SK-N-SH (cell line): ENCODE measurements at regions not wholly inside any gene's neighbourhood (a gene's known extent, or its start where the extent isn't known, plus 50 kb on each side); places are given as distances from the start of the nearest gene placed in this dataset.

ENCODE experiments used
- EZH2phosphoT487 ChIP-seq: fragments of 200-600 bp; sonication (generic); IDR thresholded peaks from 2 replicates; pipeline ENCODE4 v1.6.1; 2017; ENCODE audit warnings: low read depth, mixed run types, mild to moderate bottlenecking, antibody characterized with exemption, moderate library complexity, borderline replicate concordance
- FOSL2 ChIP-seq: IDR thresholded peaks from 2 replicates; pipeline ENCODE4 v1.4.0; 2012; ENCODE audit warnings: low read depth, mild to moderate bottlenecking, moderate library complexity, borderline replicate concordance
- MXI1 ChIP-seq: IDR thresholded peaks from 2 replicates; pipeline ENCODE4 v1.6.1; 2012; ENCODE audit warnings: mild to moderate bottlenecking, low read depth, low read length, improper control_type of control experiment
- NFIC ChIP-seq: IDR thresholded peaks from 2 replicates; pipeline ENCODE4 v1.4.0; 2012; ENCODE audit warnings: borderline replicate concordance
- RCOR1 ChIP-seq: fragments of 150-350 bp; IDR thresholded peaks from 2 replicates; pipeline ENCODE4 v1.6.1; 2017; ENCODE audit warnings: antibody characterized with exemption, low read length
- SIN3A ChIP-seq: IDR thresholded peaks from 2 replicates; pipeline ENCODE4 v1.6.1; 2012; ENCODE audit warnings: low read depth, mild to moderate bottlenecking, low read length, moderate library complexity, borderline replicate concordance
- TAF1 ChIP-seq: IDR thresholded peaks from 2 replicates; pipeline ENCODE4 v1.6.1; 2012; ENCODE audit warnings: low read depth, mild to moderate bottlenecking, low read length, moderate library complexity, borderline replicate concordance
- TCF12 ChIP-seq: IDR thresholded peaks from 2 replicates; pipeline ENCODE4 v1.4.0; 2012
- TF ChIP-seq, protein P1 (sequence below): fragments of 200-600 bp; sonication (generic); IDR thresholded peaks from 2 replicates; pipeline ENCODE4 v1.6.1; 2017; ENCODE audit warnings: antibody characterized with exemption, mild to moderate bottlenecking, moderate library complexity
- TF ChIP-seq, protein P2 (sequence below): IDR thresholded peaks from 2 replicates; pipeline ENCODE4 v1.6.1; 2012; ENCODE audit warnings: mild to moderate bottlenecking, low read depth, low read length, moderate library complexity
- TF ChIP-seq, protein P3 (sequence below): IDR thresholded peaks from 2 replicates; pipeline ENCODE4 v1.4.0; 2012; ENCODE audit warnings: low read depth, borderline replicate concordance
- TF ChIP-seq, protein P4 (sequence below): IDR thresholded peaks from 2 replicates; pipeline ENCODE4 v1.4.0; 2012; ENCODE audit warnings: low read depth

DNA sequence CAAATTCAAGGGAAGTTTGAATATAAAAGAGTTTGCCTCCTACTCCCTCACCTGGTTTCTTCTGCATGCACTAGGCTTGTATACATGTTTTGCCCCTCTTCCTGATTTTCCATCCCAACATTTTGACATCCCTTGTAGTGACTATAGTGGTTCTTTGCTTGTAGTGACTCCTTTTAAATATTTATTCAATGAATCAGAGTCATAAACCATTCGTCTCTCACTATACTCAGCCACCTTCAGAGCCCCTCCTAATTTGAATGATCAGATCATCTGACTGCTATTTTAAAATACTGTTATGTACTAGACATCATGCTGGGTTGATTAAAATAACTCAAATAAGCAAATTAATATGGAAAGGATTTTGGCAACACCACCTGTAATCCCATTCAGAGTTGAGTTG, 492.1 kb upstream of the PIK3C3 start:
- no peak for TF ChIP-seq EZH2phosphoT487
- no peak for TF ChIP-seq RCOR1
- TF ChIP-seq, protein P1, sequence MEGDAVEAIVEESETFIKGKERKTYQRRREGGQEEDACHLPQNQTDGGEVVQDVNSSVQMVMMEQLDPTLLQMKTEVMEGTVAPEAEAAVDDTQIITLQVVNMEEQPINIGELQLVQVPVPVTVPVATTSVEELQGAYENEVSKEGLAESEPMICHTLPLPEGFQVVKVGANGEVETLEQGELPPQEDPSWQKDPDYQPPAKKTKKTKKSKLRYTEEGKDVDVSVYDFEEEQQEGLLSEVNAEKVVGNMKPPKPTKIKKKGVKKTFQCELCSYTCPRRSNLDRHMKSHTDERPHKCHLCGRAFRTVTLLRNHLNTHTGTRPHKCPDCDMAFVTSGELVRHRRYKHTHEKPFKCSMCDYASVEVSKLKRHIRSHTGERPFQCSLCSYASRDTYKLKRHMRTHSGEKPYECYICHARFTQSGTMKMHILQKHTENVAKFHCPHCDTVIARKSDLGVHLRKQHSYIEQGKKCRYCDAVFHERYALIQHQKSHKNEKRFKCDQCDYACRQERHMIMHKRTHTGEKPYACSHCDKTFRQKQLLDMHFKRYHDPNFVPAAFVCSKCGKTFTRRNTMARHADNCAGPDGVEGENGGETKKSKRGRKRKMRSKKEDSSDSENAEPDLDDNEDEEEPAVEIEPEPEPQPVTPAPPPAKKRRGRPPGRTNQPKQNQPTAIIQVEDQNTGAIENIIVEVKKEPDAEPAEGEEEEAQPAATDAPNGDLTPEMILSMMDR: no peak
- TF ChIP-seq, protein P2, sequence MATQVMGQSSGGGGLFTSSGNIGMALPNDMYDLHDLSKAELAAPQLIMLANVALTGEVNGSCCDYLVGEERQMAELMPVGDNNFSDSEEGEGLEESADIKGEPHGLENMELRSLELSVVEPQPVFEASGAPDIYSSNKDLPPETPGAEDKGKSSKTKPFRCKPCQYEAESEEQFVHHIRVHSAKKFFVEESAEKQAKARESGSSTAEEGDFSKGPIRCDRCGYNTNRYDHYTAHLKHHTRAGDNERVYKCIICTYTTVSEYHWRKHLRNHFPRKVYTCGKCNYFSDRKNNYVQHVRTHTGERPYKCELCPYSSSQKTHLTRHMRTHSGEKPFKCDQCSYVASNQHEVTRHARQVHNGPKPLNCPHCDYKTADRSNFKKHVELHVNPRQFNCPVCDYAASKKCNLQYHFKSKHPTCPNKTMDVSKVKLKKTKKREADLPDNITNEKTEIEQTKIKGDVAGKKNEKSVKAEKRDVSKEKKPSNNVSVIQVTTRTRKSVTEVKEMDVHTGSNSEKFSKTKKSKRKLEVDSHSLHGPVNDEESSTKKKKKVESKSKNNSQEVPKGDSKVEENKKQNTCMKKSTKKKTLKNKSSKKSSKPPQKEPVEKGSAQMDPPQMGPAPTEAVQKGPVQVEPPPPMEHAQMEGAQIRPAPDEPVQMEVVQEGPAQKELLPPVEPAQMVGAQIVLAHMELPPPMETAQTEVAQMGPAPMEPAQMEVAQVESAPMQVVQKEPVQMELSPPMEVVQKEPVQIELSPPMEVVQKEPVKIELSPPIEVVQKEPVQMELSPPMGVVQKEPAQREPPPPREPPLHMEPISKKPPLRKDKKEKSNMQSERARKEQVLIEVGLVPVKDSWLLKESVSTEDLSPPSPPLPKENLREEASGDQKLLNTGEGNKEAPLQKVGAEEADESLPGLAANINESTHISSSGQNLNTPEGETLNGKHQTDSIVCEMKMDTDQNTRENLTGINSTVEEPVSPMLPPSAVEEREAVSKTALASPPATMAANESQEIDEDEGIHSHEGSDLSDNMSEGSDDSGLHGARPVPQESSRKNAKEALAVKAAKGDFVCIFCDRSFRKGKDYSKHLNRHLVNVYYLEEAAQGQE: no peak
- no peak for TF ChIP-seq TAF1
- TF ChIP-seq NFIC: no peak
- no peak for TF ChIP-seq TCF12
- TF ChIP-seq MXI1: no peak
- TF ChIP-seq, protein P3, sequence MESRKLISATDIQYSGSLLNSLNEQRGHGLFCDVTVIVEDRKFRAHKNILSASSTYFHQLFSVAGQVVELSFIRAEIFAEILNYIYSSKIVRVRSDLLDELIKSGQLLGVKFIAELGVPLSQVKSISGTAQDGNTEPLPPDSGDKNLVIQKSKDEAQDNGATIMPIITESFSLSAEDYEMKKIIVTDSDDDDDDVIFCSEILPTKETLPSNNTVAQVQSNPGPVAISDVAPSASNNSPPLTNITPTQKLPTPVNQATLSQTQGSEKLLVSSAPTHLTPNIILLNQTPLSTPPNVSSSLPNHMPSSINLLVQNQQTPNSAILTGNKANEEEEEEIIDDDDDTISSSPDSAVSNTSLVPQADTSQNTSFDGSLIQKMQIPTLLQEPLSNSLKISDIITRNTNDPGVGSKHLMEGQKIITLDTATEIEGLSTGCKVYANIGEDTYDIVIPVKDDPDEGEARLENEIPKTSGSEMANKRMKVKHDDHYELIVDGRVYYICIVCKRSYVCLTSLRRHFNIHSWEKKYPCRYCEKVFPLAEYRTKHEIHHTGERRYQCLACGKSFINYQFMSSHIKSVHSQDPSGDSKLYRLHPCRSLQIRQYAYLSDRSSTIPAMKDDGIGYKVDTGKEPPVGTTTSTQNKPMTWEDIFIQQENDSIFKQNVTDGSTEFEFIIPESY: no peak
- TF ChIP-seq FOSL2: no peak
- TF ChIP-seq SIN3A: no peak
- TF ChIP-seq, protein P4, sequence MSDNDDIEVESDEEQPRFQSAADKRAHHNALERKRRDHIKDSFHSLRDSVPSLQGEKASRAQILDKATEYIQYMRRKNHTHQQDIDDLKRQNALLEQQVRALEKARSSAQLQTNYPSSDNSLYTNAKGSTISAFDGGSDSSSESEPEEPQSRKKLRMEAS: no peak
